ENCODE measurements at regions not wholly inside any gene's neighbourhood (a gene's known extent, or its start where the extent isn't known, plus 50 kb on each side); places are given as distances from the start of the nearest gene placed in this dataset.

GRCh38 chr2:207337234-207338219 lies 171.8 kb upstream of the KLF7 start:
- no peak for TF ChIP-seq CTCF (IDR thresholded peaks at IDR 0.05)
- no peak for TF ChIP-seq POLR2A (IDR thresholded peaks at IDR 0.05)
- TF ChIP-seq EP300 (IDR thresholded peaks at IDR 0.05), result no peak

Data from ovary (tissue), 3 donors.